NCI-H1417 (cell line): ENCODE measurements at regions not wholly inside any gene's neighbourhood (a gene's known extent, or its start where the extent isn't known, plus 50 kb on each side); places are given as distances from the start of the nearest gene placed in this dataset.
A peak's percentile ranks its signal among the peaks of the same experiment; 100 is the strongest.
"Not testable (repeated sequence)": the region's sequence is repeated elsewhere in the genome, so short reads cannot be mapped to it uniquely, and the experiment has no call there.

Source experiments
- DNase-seq, 3 experiments: peaks; one replicate each; lab custom pipeline; 2025; lab: John Stamatoyannopoulos, UW

GRCh38 chr7:136325027-136325426, 347.9 kb upstream of the MTPN start:
- no peak for DNase-seq

GRCh38 chr7:136324073-136324704, 347.0 kb upstream of the MTPN start:
- DNase-seq, result no peak

- DNase-seq, result no peak
Observed at GRCh38 chr7:136312592-136312991, 335.4 kb upstream of the MTPN start.

DNA sequence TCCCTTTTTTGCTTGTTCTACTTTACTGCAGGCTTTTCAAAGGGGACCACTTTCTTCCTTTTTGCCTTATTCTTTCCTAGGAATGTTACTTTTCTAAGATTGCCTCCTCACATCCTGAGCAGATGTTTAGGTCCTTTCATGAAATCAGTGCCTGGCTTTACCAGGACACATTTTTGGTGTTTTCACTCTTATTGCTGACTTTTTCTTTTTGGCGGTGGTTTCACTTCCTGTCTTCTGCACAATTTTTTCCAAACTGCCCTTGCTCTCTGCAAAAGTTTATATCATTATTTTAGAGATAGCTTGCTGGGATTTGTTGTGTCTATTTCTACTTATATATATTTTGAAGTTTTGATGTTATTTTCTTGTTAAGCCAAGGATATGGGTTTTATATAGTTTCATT, 332.2 kb upstream of the MTPN start:
- no peak for DNase-seq

- DNase-seq, result no peak
Observed at GRCh38 chr7:136308230-136308629, 331.1 kb upstream of the MTPN start.

DNA sequence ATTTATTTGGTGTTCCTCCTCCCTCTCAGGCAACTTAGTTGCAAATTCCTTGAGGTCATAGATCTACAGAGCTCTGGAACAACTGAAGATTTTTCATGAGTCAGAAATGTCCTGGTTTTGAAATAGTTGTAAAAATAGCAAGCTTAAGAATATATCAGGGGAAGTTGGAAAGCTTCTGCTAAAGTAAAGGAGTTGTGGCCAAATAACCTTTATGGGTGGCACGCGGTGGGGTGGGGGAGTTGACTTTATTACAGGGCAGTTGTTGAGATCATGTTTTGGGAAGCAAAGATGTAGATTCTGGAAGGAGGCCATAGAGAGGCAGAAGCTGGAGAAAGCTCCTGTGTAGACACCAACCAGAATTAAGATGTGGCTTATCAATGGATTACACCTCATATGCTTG, 326.0 kb upstream of the MTPN start:
- no peak for DNase-seq

DNA sequence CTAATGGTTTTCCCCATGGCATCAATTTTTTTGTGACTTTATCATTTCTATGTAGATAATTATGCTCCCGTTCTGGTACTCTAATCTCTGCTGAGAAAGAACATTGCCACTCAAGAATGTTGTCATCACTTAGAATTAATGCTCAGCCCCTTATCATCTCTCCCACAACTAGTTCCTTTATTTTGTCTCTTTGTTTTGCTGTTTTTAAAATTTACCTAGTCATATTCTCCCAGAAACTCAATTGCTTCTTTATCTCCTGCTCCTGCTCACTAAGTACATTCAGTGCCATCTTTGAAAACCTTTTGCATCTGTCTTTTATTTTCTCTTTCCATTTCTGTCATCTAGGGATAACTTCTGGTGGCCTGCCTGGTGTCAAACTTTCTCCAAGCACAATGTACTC, 324.9 kb upstream of the MTPN start:
- no peak for DNase-seq

DNA sequence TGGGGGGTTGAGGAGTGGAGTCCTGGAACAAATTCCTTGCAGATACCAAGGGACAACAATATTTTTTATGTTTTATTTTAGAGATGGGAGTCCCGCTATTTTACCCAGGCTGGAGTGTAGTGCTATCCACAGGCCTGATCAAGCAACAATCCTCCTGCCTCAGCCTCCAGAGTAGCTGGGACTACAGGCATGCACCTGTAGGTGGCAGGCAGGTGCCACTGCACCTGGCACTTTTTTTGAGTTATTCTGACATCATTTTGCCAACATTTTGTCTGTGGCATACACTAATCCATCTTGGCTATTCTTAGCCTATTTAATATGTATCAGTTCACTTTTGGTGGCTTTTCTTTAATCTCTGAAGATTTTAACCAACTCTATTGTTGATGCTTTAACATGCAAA, 317.8 kb upstream of the MTPN start:
- DNase-seq, result no peak

- peak in 1 of 3 experiments; percentile 33 for DNase-seq
Observed at GRCh38 chr7:136293841-136294391, 316.8 kb upstream of the MTPN start.

DNA sequence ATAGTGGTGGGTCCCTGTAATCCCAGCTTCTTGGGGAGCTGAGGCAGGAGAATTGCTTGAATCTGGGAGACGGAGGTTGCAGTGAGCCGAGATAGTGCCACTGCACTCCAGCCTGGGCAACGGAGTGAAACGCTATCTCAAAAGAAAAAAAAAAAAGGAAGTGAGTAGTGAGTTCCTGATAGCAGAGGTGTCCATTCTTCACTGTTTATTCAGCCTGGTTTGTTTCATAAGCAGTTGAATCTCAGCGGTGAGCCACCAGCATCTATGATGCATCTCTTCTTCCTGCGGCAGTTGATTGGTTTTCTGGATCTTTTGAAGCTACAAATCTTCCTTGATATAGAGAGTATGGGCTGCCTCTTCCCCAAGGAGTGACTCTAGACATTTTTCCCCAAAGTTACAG, 316.1 kb upstream of the MTPN start:
- DNase-seq, result no peak

DNA sequence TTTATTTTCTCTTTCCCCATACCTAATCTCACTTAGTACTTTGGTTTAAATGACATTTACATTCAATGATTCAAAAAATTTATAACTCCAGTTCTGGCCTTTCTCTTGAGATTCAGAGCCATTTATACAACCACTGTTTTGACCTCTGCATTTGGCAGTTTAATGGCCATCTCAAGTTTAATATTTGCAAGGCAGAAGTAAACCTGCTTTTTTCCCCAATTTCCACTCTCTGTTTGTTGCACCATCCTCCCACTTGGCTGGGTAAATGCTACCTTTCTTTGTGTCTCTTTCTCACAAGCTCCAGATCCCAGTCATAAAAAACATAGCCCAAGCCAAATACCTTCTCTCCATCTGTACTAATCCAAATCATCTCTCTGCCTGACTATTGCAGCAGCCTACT, 315.2 kb upstream of the MTPN start:
- DNase-seq, result no peak

- DNase-seq, result no peak
Observed at GRCh38 chr7:136290351-136290750, 313.2 kb upstream of the MTPN start.

- peak in 2 of 3 experiments; percentile 52 to 80 for DNase-seq
Observed at GRCh38 chr7:136278057-136278456, 300.9 kb upstream of the MTPN start.

GRCh38 chr7:136275794-136276193, 298.6 kb upstream of the MTPN start:
- DNase-seq, result peak in 1 of 3 experiments; percentile 35

GRCh38 chr7:136274636-136275345, 297.6 kb upstream of the MTPN start:
- DNase-seq, result no peak

DNA sequence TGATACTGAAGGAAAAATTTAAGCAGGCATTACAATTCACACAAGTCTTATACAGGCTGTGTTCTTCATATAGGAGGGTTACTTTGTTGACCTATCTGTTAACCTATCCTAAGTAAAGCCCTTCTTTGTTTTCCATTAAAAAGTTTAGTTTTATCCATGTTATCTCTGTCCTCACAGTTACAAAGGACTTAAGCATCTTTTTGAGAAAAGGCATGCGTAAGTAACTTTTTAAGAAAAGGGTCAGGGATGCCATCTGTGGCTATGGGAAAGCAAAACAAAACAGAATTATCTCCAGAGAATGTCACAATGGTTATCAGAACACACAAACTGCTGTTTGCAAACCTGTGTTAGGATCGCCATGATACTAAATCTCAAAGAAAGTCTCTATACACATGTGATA, 295.8 kb upstream of the MTPN start:
- no peak for DNase-seq

DNA sequence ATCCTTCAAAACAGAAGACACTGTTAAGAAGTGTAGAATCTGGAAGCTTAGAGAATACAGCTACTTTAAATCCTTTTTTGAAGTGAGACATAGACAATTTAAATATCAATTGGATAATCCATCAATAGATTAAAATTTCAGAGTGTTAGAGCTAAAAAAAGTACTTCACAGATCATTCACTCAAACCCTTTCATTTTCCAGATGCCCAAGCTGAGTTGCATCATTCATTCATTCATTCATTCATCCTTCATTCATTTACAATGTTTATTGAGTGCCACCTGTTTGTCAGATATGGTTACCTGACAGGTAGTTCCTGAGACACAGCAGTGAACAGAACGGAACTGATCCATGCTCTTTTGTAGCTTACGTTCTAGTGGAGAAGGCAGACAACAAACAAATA, 290.7 kb upstream of the MTPN start:
- no peak for DNase-seq

DNA sequence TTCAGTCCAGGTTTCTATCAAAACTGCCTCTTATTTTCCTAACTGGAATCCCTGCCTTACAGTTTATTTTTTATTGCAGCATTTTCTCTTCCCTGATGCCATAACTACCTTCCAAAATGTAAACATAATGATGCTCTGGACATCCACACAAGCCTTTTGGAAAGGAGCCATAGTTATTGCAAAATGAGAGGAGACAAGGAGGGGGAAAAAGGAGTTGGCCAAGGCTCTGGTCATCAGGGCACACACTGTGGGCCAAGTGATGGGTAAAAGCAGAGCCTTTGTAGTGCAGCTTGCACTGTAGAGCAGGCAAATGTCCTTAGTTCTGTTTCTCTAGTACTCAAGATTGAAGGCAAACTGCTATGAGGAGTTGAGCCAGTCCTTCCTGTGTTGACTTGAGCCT, 289.3 kb upstream of the MTPN start:
- DNase-seq, result no peak

- DNase-seq, result not testable (repeated sequence)
Observed at GRCh38 chr7:136264304-136264703, 287.1 kb upstream of the MTPN start.

DNA sequence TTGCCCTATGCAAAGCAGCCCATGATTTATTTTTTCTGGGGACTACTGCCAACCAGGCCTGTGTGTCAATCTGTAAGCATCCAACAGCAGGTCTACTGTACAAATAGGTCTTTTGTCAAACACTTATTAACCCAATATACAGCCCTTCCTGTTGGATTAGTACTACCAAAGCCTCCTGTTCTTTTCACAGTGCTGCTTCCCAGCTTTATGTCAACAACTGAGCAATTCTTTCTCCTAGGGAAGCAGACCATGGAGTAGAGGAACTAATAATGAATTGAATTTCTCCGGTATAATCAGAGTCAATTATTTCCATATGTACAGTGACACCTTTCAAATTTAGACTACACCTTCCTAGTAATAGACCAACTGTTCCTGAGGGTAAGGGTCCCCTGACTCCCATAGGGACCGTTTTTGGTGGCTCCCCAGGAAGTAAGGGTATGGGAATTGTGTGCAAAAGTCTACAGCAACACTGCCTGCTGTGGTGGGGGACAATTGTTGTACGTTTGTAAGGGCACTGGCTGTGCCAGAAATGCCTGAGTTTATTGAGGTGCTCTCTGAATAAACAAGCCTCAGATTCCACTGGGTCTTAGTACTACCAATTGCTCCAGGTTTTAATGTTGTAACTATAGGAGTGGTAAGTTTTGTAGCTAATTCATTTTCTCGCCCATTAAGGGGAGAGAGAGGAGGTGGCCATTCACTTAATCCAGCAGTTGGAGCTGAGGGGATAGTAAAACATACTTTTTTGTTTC, 286.1 kb upstream of the MTPN start:
- DNase-seq, result not testable (repeated sequence)

GRCh38 chr7:136260591-136260990, 283.4 kb upstream of the MTPN start:
- not testable (repeated sequence) for DNase-seq

- no peak for DNase-seq
Observed at GRCh38 chr7:136259074-136259473, 281.9 kb upstream of the MTPN start.

GRCh38 chr7:136256491-136256890, 279.3 kb upstream of the MTPN start:
- peak in 1 of 3 experiments; percentile 20 for DNase-seq
